CD4-positive, alpha-beta T cell treated with Interleukin-6 for 4 hours (primary cell): ENCODE measurements at regions not wholly inside any gene's neighbourhood (a gene's known extent, or its start where the extent isn't known, plus 50 kb on each side); places are given as distances from the start of the nearest gene placed in this dataset.

Experiments
- DNase-seq: peaks from one replicate; pipeline ENCODE4 v3.0.0-alpha.2; 2020; ENCODE audit warnings: mixed read lengths

- DNase-seq: no peak
These were observed 52.5 kb upstream of the C9orf72 start for GRCh38 chr9:27625751-27626150.

GRCh38 chr9:27626244-27627187 is 53.2 kb upstream of the C9orf72 start:
- DNase-seq: no peak

- no peak for DNase-seq
These were observed 53.9 kb upstream of the C9orf72 start for GRCh38 chr9:27627188-27627564.

GRCh38 chr9:27628311-27628710 is 55.0 kb upstream of the C9orf72 start:
- no peak for DNase-seq

- no peak for DNase-seq
These were observed 56.1 kb upstream of the C9orf72 start for GRCh38 chr9:27629425-27629824.

- no peak for DNase-seq
These were observed 59.0 kb upstream of the C9orf72 start for GRCh38 chr9:27632254-27632653.

- no peak for DNase-seq
These were observed 60.5 kb upstream of the C9orf72 start for GRCh38 chr9:27633764-27634163.

- DNase-seq: no peak
These were observed 61.6 kb upstream of the C9orf72 start for GRCh38 chr9:27634879-27635278.

GRCh38 chr9:27638716-27639115 is 65.4 kb upstream of the C9orf72 start:
- no peak for DNase-seq

- no peak for DNase-seq
These were observed 72.0 kb upstream of the C9orf72 start for GRCh38 chr9:27645161-27645840.

GRCh38 chr9:27653246-27653645 is 80.0 kb upstream of the C9orf72 start:
- no peak for DNase-seq

GRCh38 chr9:27653957-27654356 is 80.7 kb upstream of the C9orf72 start:
- no peak for DNase-seq

- DNase-seq: no peak
These were observed 81.5 kb upstream of the C9orf72 start for GRCh38 chr9:27654629-27655285.

GRCh38 chr9:27655441-27655840 is 82.2 kb upstream of the C9orf72 start:
- no peak for DNase-seq

- no peak for DNase-seq
These were observed 85.7 kb upstream of the C9orf72 start for GRCh38 chr9:27659001-27659400.

- no peak for DNase-seq
These were observed 86.3 kb upstream of the C9orf72 start for GRCh38 chr9:27659571-27659970.

- DNase-seq: no peak
These were observed 86.9 kb upstream of the C9orf72 start for GRCh38 chr9:27660148-27660547.

- DNase-seq: no peak
These were observed 90.2 kb upstream of the C9orf72 start for GRCh38 chr9:27663526-27663925.

GRCh38 chr9:27664121-27664779 is 91.0 kb upstream of the C9orf72 start:
- no peak for DNase-seq

- no peak for DNase-seq
These were observed 91.9 kb upstream of the C9orf72 start for GRCh38 chr9:27665136-27665535.

- DNase-seq: no peak
These were observed 95.0 kb upstream of the C9orf72 start for GRCh38 chr9:27668280-27668679.

- no peak for DNase-seq
These were observed 98.4 kb upstream of the C9orf72 start for GRCh38 chr9:27671636-27672035.

- DNase-seq: no peak
These were observed 99.4 kb upstream of the C9orf72 start for GRCh38 chr9:27672718-27673117.
